ENCODE measurements at regions not wholly inside any gene's neighbourhood (a gene's known extent, or its start where the extent isn't known, plus 50 kb on each side); places are given as distances from the start of the nearest gene placed in this dataset.

- no peak for DNase-seq
These were observed 113.4 kb upstream of the SHH start for GRCh38 chr7:155925682-155926081.

- DNase-seq: no peak
These were observed 110.0 kb upstream of the SHH start for GRCh38 chr7:155922067-155922816.

- DNase-seq: no peak
These were observed 109.5 kb upstream of the SHH start for GRCh38 chr7:155921804-155922066.

GRCh38 chr7:155921086-155921803, 109.0 kb upstream of the SHH start:
- no peak for DNase-seq

- no peak for DNase-seq
These were observed 107.8 kb upstream of the SHH start for GRCh38 chr7:155920068-155920461.

- no peak for DNase-seq
These were observed 107.3 kb upstream of the SHH start for GRCh38 chr7:155919391-155920067.

- DNase-seq: no peak
These were observed 106.6 kb upstream of the SHH start for GRCh38 chr7:155918720-155919390.

GRCh38 chr7:155917836-155918430, 105.7 kb upstream of the SHH start:
- DNase-seq: no peak

- DNase-seq: no peak
These were observed 104.8 kb upstream of the SHH start for GRCh38 chr7:155916926-155917655.

GRCh38 chr7:155914341-155914740, 102.1 kb upstream of the SHH start:
- DNase-seq: no peak

- DNase-seq: no peak
These were observed 101.5 kb upstream of the SHH start for GRCh38 chr7:155913719-155914118.

GRCh38 chr7:155913291-155913690, 101.0 kb upstream of the SHH start:
- DNase-seq: no peak

- no peak for DNase-seq
These were observed 99.3 kb upstream of the SHH start for GRCh38 chr7:155911471-155912105.

- DNase-seq: no peak
These were observed 96.1 kb upstream of the SHH start for GRCh38 chr7:155908385-155908784.

GRCh38 chr7:155907450-155908200, 95.4 kb upstream of the SHH start:
- DNase-seq: no peak

GRCh38 chr7:155901176-155901575, 88.9 kb upstream of the SHH start:
- no peak for DNase-seq

GRCh38 chr7:155899596-155899995, 87.3 kb upstream of the SHH start:
- no peak for DNase-seq

- DNase-seq: no peak
These were observed 85.6 kb upstream of the SHH start for GRCh38 chr7:155897758-155898386.

- DNase-seq: no peak
These were observed 84.4 kb upstream of the SHH start for GRCh38 chr7:155896531-155897263.

- no peak for DNase-seq
These were observed 81.4 kb upstream of the SHH start for GRCh38 chr7:155893664-155894063.
